K562 (cell line): ENCODE measurements at regions not wholly inside any gene's neighbourhood (a gene's known extent, or its start where the extent isn't known, plus 50 kb on each side); places are given as distances from the start of the nearest gene placed in this dataset.

Source experiments
- ARNT ChIP-seq, 2 experiments: fragments of 450-650 bp; IDR thresholded peaks; 2 replicates each; pipeline ENCODE4 v1.6.1; 2016; ENCODE audit warnings: mild to moderate bottlenecking in 1 of 2
- BDP1 ChIP-seq: IDR thresholded peaks from 3 replicates; pipeline ENCODE4 v1.6.1; 2011; ENCODE audit not compliant: insufficient read length, insufficient read depth
- CREBBP ChIP-seq: IDR thresholded peaks from one replicate; pipeline ENCODE4 v1.6.1; 2012; ENCODE audit warnings: low read depth, mild to moderate bottlenecking, control low read depth, inconsistent platforms, low read length
- DPF2 ChIP-seq: fragments of 450-650 bp; IDR thresholded peaks from 2 replicates; pipeline ENCODE4 v1.6.1; 2016
- E4F1 ChIP-seq: fragments of 250-450 bp; sonication (Bioruptor Pico); IDR thresholded peaks from 2 replicates; pipeline ENCODE4 v1.5.0; 2021; ENCODE audit warnings: mild to moderate bottlenecking, borderline replicate concordance
- HDAC2 ChIP-seq: fragments of 450-650 bp; IDR thresholded peaks from 2 replicates; pipeline ENCODE4 v1.6.1; 2016; ENCODE audit warnings: mild to moderate bottlenecking
- NFE2 ChIP-seq: IDR thresholded peaks from 2 replicates; pipeline ENCODE4 v1.6.1; 2014; ENCODE audit warnings: antibody characterized with exemption, low read depth
- NR2F6 ChIP-seq: fragments of 450-650 bp; formaldehyde crosslinking; IDR thresholded peaks from 2 replicates; pipeline ENCODE4 v1.4.0; 2020; ENCODE audit warnings: mild to moderate bottlenecking
- PCBP2 ChIP-seq: fragments of 200-400 bp; formaldehyde crosslinking; IDR thresholded peaks from 2 replicates; pipeline ENCODE4 v1.6.1; 2018; ENCODE audit warnings: low read length, low read depth, mild to moderate bottlenecking, moderate library complexity; ENCODE audit not compliant: poor library complexity, severe bottlenecking
- PHF21A ChIP-seq: fragments of 450-650 bp; IDR thresholded peaks from 2 replicates; pipeline ENCODE4 v1.6.1; 2017; ENCODE audit warnings: low read depth, borderline replicate concordance
- PTTG1 ChIP-seq: fragments of 450-650 bp; IDR thresholded peaks from 2 replicates; pipeline ENCODE4 v1.6.1; 2016; ENCODE audit warnings: low read depth, mild to moderate bottlenecking, missing genetic modification characterization, missing compliant biosample characterization
- RAD51 ChIP-seq: fragments of 450-650 bp; IDR thresholded peaks from 2 replicates; pipeline ENCODE4 v1.7.1; 2016; ENCODE audit warnings: low read depth, mild to moderate bottlenecking, borderline replicate concordance
- SLC30A9 ChIP-seq: fragments of 250-450 bp; sonication (Bioruptor Pico); IDR thresholded peaks from 2 replicates; pipeline ENCODE4 v1.8.0; 2022; ENCODE audit warnings: mild to moderate bottlenecking, moderate library complexity
- SRSF3 ChIP-seq: fragments of 200-400 bp; formaldehyde crosslinking; IDR thresholded peaks from 2 replicates; pipeline ENCODE4 v1.6.1; 2016; ENCODE audit warnings: mild to moderate bottlenecking, low read length, moderate library complexity; ENCODE audit not compliant: insufficient read depth
- TCFL5 ChIP-seq: fragments of 250-450 bp; sonication (Bioruptor Pico); conservative IDR thresholded peaks from 2 replicates; pipeline ENCODE4 v1.6.1; 2021; ENCODE audit warnings: mild to moderate bottlenecking, moderate library complexity, matching md5 sums
- TRIM25 ChIP-seq: fragments of 450-650 bp; IDR thresholded peaks from 2 replicates; pipeline ENCODE4 v1.7.0; 2016; ENCODE audit warnings: borderline replicate concordance
- ZC3H4 ChIP-seq: sonication (generic); formaldehyde crosslinking; IDR thresholded peaks from 2 replicates; pipeline ENCODE4 v1.9.0; 2021; ENCODE audit warnings: missing genetic modification reagents, borderline replicate concordance
- ZNF224 ChIP-seq: sonication (generic); formaldehyde crosslinking; IDR thresholded peaks from 2 replicates; pipeline ENCODE4 v1.8.0; 2022; ENCODE audit warnings: mild to moderate bottlenecking, missing genetic modification reagents
- ZNF280A ChIP-seq: fragments of 450-650 bp; IDR thresholded peaks from 2 replicates; pipeline ENCODE4 v1.6.1; 2018; ENCODE audit warnings: mild to moderate bottlenecking, low read depth; ENCODE audit not compliant: partially characterized antibody
- ZNF282 ChIP-seq: sonication (generic); formaldehyde crosslinking; IDR thresholded peaks from 2 replicates; pipeline ENCODE4 v1.8.1; 2023; ENCODE audit warnings: missing genetic modification reagents
- ZNF740 ChIP-seq, 3 experiments: fragments of 200-800 bp in 1 of 3; sonication (Bioruptor generic) in 1 of 3; sonication (generic) in 1 of 3; formaldehyde crosslinking in 1 of 3; IDR thresholded peaks; 2 replicates each; pipeline versions ENCODE4 v1.6.1 to v1.8.0; 2016 to 2022; ENCODE audit warnings: mild to moderate bottlenecking in 2 of 3, missing compliant biosample characterization in 2 of 3, missing genetic modification characterization in 2 of 3, missing genetic modification reagents in 1 of 3
- ZNF785 ChIP-seq: fragments of 250-450 bp; sonication (Bioruptor Pico); IDR thresholded peaks from 2 replicates; pipeline ENCODE4 v1.4.0; 2020; ENCODE audit warnings: mild to moderate bottlenecking

GRCh38 chr4:15149839-15150592 is 147.7 kb downstream of the CPEB2 start (continued):
- TF ChIP-seq E4F1 (CRISPR knock-in tag) (no peak), ZNF224 (no peak), ARNT (IDR thresholded peaks at IDR 0.05) (no peak), ZC3H4 (CRISPR knock-in tag) (no peak), DPF2 (peak; percentile 63; the same call in 1 of the 2 replicates), SLC30A9 (CRISPR knock-in tag) (no peak), PCBP2 (no peak), TRIM25 (no peak), NR2F6 (no peak), BDP1 (no peak), PTTG1 (no peak), PHF21A (no peak), ZNF280A (no peak), SRSF3 (no peak), TCFL5 (CRISPR knock-in tag) (no peak), ZNF282 (CRISPR knock-in tag) (no peak), NFE2 (peak; percentile 99), ZNF740 (CRISPR knock-in tag; IDR thresholded peaks at IDR 0.05) (no peak), ZNF740 (tag; IDR thresholded peaks at IDR 0.05) (no peak), HDAC2 (no peak), ZNF785 (CRISPR knock-in tag) (no peak), RAD51 (no peak), CREBBP (no peak)
